Stimulated activated CD8-positive, alpha-beta memory T cell treated with anti-CD3 and anti-CD28 coated beads, Interleukin-12 subunit alpha, Interleukin-12 subunit beta, amount 100 ng/mL, for 24 hours (primary cell): ENCODE measurements at regions not wholly inside any gene's neighbourhood (a gene's known extent, or its start where the extent isn't known, plus 50 kb on each side); places are given as distances from the start of the nearest gene placed in this dataset.
"Not testable (repeated sequence)": the region's sequence is repeated elsewhere in the genome, so short reads cannot be mapped to it uniquely, and the experiment has no call there.

Experiments
- DNase-seq: peaks from one replicate; pipeline ENCODE4 v3.0.0-alpha.2; 2020; ENCODE audit errors: extremely low read depth

DNA sequence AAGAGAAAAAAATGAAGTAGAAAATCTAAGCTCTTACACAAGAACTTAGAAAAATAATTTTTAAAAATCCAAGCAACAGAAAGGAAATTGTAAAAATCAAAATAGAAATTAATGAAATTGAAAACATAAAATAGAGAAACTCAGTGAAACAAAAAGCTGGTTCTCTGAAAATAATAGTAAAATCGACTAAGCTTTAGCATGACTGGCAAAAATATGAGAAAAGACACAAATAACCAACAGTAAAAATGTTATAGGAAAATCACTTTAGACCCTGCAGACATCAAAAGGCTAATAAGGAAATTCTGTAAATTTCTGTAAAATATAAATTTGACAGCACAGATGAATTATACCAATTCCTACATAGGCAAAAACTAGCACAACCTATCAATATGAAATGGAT lies 768.9 kb upstream of the LRRTM1 start:
- no peak for DNase-seq

DNA sequence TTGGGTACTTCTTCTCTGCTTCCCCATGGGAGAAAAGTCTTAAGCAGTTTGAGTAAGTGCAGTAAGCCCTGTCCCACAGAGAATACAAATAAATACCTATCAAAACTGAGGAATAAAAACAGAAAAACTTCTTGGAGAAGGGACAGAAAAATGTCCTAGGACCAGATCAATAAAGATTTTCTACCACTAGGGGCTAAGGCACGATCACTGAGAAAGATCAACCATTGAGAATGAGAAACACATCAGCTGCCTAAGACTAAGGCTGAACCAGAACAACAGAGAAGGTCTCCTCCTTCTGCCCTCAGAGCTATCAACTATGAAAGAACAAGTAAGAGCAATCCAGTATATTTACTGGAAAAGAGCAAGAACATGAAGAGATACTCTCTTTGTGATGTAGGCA lies 763.6 kb upstream of the LRRTM1 start:
- DNase-seq = no peak

DNA sequence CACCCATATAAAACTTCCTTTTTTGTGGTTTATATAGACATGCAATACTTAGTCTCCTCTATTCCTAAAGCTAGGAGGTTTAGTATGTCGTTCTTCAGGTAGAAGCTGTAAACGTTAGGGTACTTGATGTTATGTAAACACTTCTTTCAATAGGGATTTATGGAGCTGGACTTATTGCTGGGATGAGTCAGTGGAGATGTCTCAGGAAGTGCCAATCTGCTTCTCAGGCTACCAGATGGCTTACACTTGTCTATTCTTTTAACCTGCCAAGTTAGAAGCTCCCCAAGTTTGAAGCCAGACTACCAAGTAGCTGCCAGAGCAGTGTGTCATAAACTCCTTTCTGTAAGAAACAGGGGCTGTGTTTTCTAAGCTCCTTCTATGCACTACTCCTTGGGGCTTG lies 756.5 kb upstream of the LRRTM1 start:
- DNase-seq = no peak

DNA sequence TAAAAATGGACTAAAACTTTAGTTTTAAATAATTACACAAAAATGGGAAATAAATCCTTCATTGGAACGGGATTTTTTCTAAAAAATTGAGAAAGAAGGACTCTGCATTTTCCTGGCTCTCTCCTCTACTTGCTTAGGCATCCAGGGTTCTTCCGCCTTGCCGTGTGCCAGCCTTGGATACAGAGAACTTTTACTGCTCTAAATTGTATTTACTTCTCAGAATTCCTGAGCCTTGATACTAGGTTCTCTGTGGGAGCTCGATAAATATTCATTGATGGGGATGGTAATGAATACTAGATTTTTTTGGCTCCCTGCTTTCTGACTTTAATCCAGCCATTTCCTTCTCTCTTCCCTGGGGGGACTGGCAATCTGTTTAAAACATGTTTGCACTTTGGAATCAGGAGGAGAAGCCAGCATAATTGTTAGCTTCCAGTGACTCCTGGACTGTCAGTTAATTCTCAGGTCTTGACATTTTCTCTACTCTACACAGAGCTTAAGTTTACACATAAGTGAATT lies 746.1 kb upstream of the LRRTM1 start:
- DNase-seq = no peak

DNA sequence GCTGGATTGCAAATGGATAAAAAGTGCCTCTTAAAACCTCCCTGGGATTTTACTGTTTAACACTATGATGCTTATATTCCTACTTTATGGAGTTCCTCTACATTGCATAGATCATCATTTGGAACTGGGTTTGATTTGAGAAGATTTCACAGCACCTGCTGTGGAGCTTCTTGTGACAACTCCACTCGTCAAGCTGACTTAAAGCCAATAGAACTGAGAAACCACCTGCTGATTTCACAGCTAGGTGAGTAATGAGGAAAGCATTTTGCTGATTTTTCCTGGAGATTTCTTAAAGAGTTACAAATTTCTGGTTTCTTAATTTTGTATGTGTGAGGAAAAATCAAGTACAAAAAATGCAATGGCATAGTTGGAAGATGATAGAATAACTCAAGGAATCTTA lies 739.1 kb upstream of the LRRTM1 start:
- DNase-seq = no peak

DNA sequence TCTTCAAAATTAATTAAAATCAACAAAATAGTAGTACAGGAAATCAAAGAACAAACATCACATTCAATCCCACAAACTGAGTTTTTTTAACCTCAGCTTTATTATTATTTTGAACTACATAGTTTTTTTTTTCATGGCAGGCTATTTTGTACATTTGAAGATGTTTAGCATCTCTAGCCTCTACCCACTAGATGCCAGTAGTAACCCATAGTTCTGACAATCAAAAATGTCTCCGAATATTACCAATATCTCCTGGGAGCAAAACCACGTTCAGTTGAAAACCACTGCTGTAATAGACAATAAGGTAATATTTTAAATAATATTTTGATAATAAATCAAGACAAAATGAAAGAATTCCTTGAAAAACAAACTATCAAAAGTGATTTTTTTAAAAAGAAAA lies 702.6 kb upstream of the LRRTM1 start:
- DNase-seq = no peak

DNA sequence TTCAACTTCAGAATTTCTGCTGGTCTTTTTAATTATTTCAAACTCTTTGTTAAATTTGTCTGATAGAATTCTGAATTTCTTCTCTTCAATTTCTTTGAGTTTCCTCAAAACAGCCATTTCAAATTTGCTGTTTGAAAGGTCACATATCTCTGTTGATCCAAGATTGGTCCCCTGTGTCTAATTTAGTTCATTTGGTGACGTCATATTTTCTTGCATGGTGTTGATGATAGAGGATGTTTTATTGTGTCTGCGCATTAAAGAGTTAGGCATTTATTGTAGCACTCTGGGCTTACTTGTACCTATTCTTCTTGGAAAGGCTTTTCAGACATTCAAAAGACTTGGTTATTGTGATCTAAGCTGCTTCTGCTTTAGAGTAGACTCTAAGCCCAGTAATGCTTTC lies 698.4 kb upstream of the LRRTM1 start:
- no peak for DNase-seq

DNA sequence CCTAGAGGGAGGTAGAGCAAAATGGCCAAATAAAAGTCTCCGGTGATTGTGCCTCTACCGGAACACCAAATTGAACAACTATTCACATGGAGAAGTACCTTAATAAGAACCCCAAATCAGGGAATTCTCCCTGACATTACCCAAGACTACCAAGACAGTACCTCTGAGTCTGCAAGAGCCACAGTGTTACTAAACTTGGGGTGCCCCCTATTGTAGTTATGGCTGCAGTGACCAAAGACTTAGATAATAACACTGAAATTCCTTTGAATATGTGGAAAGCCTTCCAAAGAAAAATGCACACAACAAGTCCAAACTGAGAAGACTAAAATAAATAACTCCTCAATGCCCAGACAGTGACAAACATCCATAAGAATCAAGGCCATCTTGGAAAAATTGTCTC lies 682.9 kb upstream of the LRRTM1 start:
- no peak for DNase-seq

GRCh38 chr2:80969900-80970299 lies 665.3 kb upstream of the LRRTM1 start:
- no peak for DNase-seq

GRCh38 chr2:80968450-80968849 lies 663.9 kb upstream of the LRRTM1 start:
- DNase-seq = no peak

- DNase-seq = no peak
Measured at GRCh38 chr2:80947601-80948130, 643.1 kb upstream of the LRRTM1 start.

GRCh38 chr2:80943487-80943886 lies 638.9 kb upstream of the LRRTM1 start:
- no peak for DNase-seq

DNA sequence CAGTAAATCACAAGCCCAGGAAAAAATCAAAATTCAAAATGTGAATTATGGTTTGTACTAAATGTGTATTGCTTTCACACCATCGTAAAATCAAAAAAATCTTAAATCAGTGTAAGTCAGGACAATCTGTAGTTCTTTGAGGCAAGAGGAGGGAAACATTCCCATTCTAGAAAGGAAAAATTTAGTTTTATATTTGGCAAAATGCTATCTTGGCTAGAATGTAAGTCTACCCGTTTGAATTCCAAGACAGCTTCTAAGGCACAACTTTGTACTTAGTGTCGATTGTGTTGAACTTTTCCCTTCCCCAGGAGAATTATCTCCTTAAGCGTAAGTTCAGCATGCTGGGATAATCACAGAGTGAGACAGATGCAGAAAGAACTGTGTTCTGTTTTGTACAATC lies 638.2 kb upstream of the LRRTM1 start:
- DNase-seq = no peak

GRCh38 chr2:80938463-80938862 lies 633.9 kb upstream of the LRRTM1 start:
- no peak for DNase-seq

DNA sequence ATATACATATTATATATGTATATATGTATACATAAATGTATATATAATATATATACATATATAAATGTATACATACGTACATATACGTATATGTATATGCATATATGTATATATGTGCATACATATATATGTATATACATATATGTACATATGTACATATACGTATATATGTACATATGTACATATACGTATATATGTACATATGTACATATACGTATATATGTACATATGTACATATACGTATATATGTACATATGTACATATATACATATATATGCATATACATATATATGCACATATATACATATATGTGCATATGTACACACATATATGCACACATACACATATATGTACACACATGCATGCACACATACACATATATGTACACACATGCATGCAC lies 627.3 kb upstream of the LRRTM1 start:
- DNase-seq = not testable (repeated sequence)

GRCh38 chr2:80930777-80931176 lies 626.2 kb upstream of the LRRTM1 start:
- no peak for DNase-seq

GRCh38 chr2:80926168-80926567 lies 621.6 kb upstream of the LRRTM1 start:
- DNase-seq = no peak

GRCh38 chr2:80896576-80896975 lies 592.0 kb upstream of the LRRTM1 start:
- no peak for DNase-seq

GRCh38 chr2:80894486-80894885 lies 589.9 kb upstream of the LRRTM1 start:
- no peak for DNase-seq

- no peak for DNase-seq
Measured at GRCh38 chr2:80893711-80894110, 589.2 kb upstream of the LRRTM1 start.

- DNase-seq = no peak
Measured at GRCh38 chr2:80889009-80889408, 584.5 kb upstream of the LRRTM1 start.

DNA sequence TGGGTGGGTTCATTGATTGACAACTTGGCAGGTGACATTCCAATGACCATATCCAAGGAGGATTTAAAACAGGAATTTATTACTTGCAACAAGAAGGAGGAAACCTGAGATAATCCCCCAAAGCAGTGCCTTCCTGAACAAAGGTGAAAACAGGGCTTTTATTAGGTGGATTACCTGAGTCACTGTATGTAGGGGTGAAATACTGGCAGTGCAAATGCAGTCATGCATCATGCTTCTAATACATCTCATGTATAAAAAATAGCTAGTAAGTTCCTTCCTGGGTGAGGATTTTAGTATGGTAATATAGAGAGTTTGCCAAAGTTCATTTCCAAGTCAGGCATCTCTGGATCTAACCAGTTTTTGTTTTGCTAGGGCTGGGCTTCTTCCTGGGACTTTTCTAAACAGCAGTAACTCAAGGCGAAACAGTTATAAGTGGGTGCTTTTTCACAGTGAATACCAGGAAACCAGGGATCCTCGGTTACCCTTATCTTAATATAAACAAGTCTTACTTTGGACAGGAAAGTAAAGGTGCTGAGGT lies 583.4 kb upstream of the LRRTM1 start:
- DNase-seq = no peak

- no peak for DNase-seq
Measured at GRCh38 chr2:80874374-80874773, 569.8 kb upstream of the LRRTM1 start.

DNA sequence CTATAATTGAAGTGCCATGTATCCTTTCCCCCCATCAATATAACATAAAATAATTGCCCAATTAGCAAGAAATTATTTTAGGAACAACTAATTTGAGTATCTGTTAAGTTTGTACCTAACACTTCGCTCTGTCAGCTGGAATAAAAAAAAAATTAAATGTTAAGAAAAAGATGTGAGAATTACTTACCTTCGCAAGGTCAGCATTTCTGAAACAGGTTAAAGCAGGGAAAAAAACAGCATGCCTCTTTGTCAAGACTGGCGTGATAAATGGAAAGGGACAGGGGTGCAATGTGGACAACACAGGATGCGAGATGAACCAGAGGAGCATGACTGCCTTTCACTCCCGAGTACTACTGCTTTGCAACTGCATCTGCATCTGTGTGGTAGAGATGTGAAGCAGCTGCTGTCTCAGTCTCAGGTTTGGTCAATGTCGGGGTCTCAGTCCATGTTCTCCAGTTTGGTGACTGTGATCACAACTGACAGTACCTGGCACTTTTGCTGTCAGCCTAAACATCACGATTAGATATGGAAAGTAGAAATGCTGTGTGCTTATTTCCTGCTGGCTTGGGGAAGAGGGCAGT lies 565.4 kb upstream of the LRRTM1 start:
- no peak for DNase-seq
